ENCODE measurements at regions not wholly inside any gene's neighbourhood (a gene's known extent, or its start where the extent isn't known, plus 50 kb on each side); places are given as distances from the start of the nearest gene placed in this dataset.

GRCh38 chr12:46509135-46509534 lies 136.6 kb upstream of the SLC38A2 start:
- H3K9me3 ChIP-seq (ENCODE audit: control insufficient read depth, low read length) = peaks cover 30% of the 10 kb centered on the region
- whole genome bisulfite sequencing = no CpG with 5 or more reads among the region's 1 CpG
- H4K8ac ChIP-seq (ENCODE audit: low read length) = no peak overlapping the region
- no peak overlapping the region for H3K4me3 ChIP-seq (ENCODE audit: insufficient read depth in 1 of 2, low read depth in 1 of 2, low read length in 2 of 2)
- no peak overlapping the region for H3K18ac ChIP-seq (ENCODE audit: low read depth in 1 of 2, low read length in 2 of 2)
- H3K27ac ChIP-seq (ENCODE audit: low read length, poor library complexity, severe bottlenecking) = no peak overlapping the region
- no peak overlapping the region for H3K4me2 ChIP-seq (ENCODE audit: low read length, poor library complexity, severe bottlenecking)
- H2BK120ac ChIP-seq (ENCODE audit: low read depth, low read length) = no peak overlapping the region
- H3K27me3 ChIP-seq (ENCODE audit: control insufficient read depth in 1 of 2, insufficient read depth in 1 of 2, low read length in 2 of 2) = no peaks in the 10 kb centered on the region
- no peaks in the 10 kb centered on the region for H3K36me3 ChIP-seq (ENCODE audit: control insufficient read depth in 1 of 2, insufficient read depth in 2 of 2, low read depth in 1 of 2, low read length in 2 of 2)
- H2BK5ac ChIP-seq (ENCODE audit: low read depth, low read length, poor library complexity, severe bottlenecking) = no peak overlapping the region
- H2AFZ ChIP-seq (ENCODE audit: low read depth, low read length) = no peak overlapping the region
- no peak overlapping the region for H3K9ac ChIP-seq (ENCODE audit: low read length)
- no peak overlapping the region for H2BK12ac ChIP-seq (ENCODE audit: low read length in 2 of 2)
- no peak overlapping the region for H3K23ac ChIP-seq (ENCODE audit: low read length in 2 of 2)
- no peak overlapping the region for H4K91ac ChIP-seq (ENCODE audit: low read length)
- no peak overlapping the region for H3K14ac ChIP-seq (ENCODE audit: low read length in 2 of 2)
- H2AK5ac ChIP-seq (ENCODE audit: low read length, severe bottlenecking) = no peak overlapping the region
- no peak overlapping the region for H2BK15ac ChIP-seq (ENCODE audit: low read depth, poor library complexity, severe bottlenecking)
- DNase-seq = no peak
- H3K79me1 ChIP-seq (replicated peaks; ENCODE audit: low read length, poor library complexity, severe bottlenecking) = peaks cover 2% of the 10 kb centered on the region
- no peak overlapping the region for H3K4ac ChIP-seq (ENCODE audit: low read depth in 1 of 2, low read length in 2 of 2)
- H3K4me1 ChIP-seq (ENCODE audit: control insufficient read depth, insufficient read depth, low read depth, low read length) = no peaks in the 10 kb centered on the region

- 96% methylated on average over 4 of the region's 6 CpGs for WGBS
- Histone ChIP-seq H2BK5ac (ENCODE audit: low read depth, low read length, poor library complexity, severe bottlenecking) (no peak overlapping the region), H3K23ac (ENCODE audit: low read length in 2 of 2) (no peak overlapping the region)
Observed at GRCh38 chr12:46508651-46509050, 136.1 kb upstream of the SLC38A2 start.

GRCh38 chr12:46507766-46508165 lies 135.2 kb upstream of the SLC38A2 start:
- Histone ChIP-seq H2BK120ac (ENCODE audit: low read depth, low read length) (no peak overlapping the region), H2BK5ac (ENCODE audit: low read depth, low read length, poor library complexity, severe bottlenecking) (no peak overlapping the region), H2AK5ac (ENCODE audit: low read length, severe bottlenecking) (no peak overlapping the region), H4K91ac (ENCODE audit: low read length) (no peak overlapping the region), H3K9me3 (ENCODE audit: control insufficient read depth, low read length) (peaks cover 41% of the 10 kb centered on the region), H3K18ac (ENCODE audit: low read depth in 1 of 2, low read length in 2 of 2) (no peak overlapping the region), H2BK15ac (ENCODE audit: low read depth, poor library complexity, severe bottlenecking) (no peak overlapping the region), H3K4ac (ENCODE audit: low read depth in 1 of 2, low read length in 2 of 2) (no peak overlapping the region), H3K4me3 (ENCODE audit: insufficient read depth in 1 of 2, low read depth in 1 of 2, low read length in 2 of 2) (no peak overlapping the region), H3K9ac (ENCODE audit: low read length) (no peak overlapping the region), H3K14ac (ENCODE audit: low read length in 2 of 2) (no peak overlapping the region), H3K36me3 (ENCODE audit: control insufficient read depth in 1 of 2, insufficient read depth in 2 of 2, low read depth in 1 of 2, low read length in 2 of 2) (no peaks in the 10 kb centered on the region), H3K27ac (ENCODE audit: low read length, poor library complexity, severe bottlenecking) (no peak overlapping the region), H3K4me2 (ENCODE audit: low read length, poor library complexity, severe bottlenecking) (no peak overlapping the region), H2AFZ (ENCODE audit: low read depth, low read length) (no peak overlapping the region), H3K23ac (ENCODE audit: low read length in 2 of 2) (no peak overlapping the region), H3K27me3 (ENCODE audit: control insufficient read depth in 1 of 2, insufficient read depth in 1 of 2, low read length in 2 of 2) (no peaks in the 10 kb centered on the region), H2BK12ac (ENCODE audit: low read length in 2 of 2) (no peak overlapping the region), H4K8ac (ENCODE audit: low read length) (no peak overlapping the region), H3K4me1 (ENCODE audit: control insufficient read depth, insufficient read depth, low read depth, low read length) (no peaks in the 10 kb centered on the region), H3K79me1 (replicated peaks; ENCODE audit: low read length, poor library complexity, severe bottlenecking) (peaks cover 2% of the 10 kb centered on the region)
- DNase-seq = no peak

More at GRCh38 chr12:46508651-46509050, 136.1 kb upstream of the SLC38A2 start:
- Histone ChIP-seq H4K91ac (ENCODE audit: low read length) (no peak overlapping the region), H2BK12ac (ENCODE audit: low read length in 2 of 2) (no peak overlapping the region), H3K79me1 (replicated peaks; ENCODE audit: low read length, poor library complexity, severe bottlenecking) (peaks cover 2% of the 10 kb centered on the region), H2BK120ac (ENCODE audit: low read depth, low read length) (no peak overlapping the region), H3K4me1 (ENCODE audit: control insufficient read depth, insufficient read depth, low read depth, low read length) (no peaks in the 10 kb centered on the region), H4K8ac (ENCODE audit: low read length) (no peak overlapping the region), H3K36me3 (ENCODE audit: control insufficient read depth in 1 of 2, insufficient read depth in 2 of 2, low read depth in 1 of 2, low read length in 2 of 2) (no peaks in the 10 kb centered on the region), H3K9me3 (ENCODE audit: control insufficient read depth, low read length) (peaks cover 32% of the 10 kb centered on the region), H3K4me2 (ENCODE audit: low read length, poor library complexity, severe bottlenecking) (no peak overlapping the region), H3K18ac (ENCODE audit: low read depth in 1 of 2, low read length in 2 of 2) (no peak overlapping the region), H2AFZ (ENCODE audit: low read depth, low read length) (no peak overlapping the region), H3K27me3 (ENCODE audit: control insufficient read depth in 1 of 2, insufficient read depth in 1 of 2, low read length in 2 of 2) (no peaks in the 10 kb centered on the region), H2AK5ac (ENCODE audit: low read length, severe bottlenecking) (no peak overlapping the region), H3K27ac (ENCODE audit: low read length, poor library complexity, severe bottlenecking) (no peak overlapping the region), H3K4ac (ENCODE audit: low read depth in 1 of 2, low read length in 2 of 2) (no peak overlapping the region), H2BK15ac (ENCODE audit: low read depth, poor library complexity, severe bottlenecking) (no peak overlapping the region), H3K14ac (ENCODE audit: low read length in 2 of 2) (no peak overlapping the region), H3K9ac (ENCODE audit: low read length) (no peak overlapping the region), H3K4me3 (ENCODE audit: insufficient read depth in 1 of 2, low read depth in 1 of 2, low read length in 2 of 2) (no peak overlapping the region)
- DNase-seq = no peak

- H3K4me2 ChIP-seq (ENCODE audit: low read length, poor library complexity, severe bottlenecking) = no peak overlapping the region
- no peak overlapping the region for H2BK15ac ChIP-seq (ENCODE audit: low read depth, poor library complexity, severe bottlenecking)
- peak overlapping the region; percentile 28 for H4K8ac ChIP-seq (ENCODE audit: low read length)
- no peak overlapping the region for H2AK5ac ChIP-seq (ENCODE audit: low read length, severe bottlenecking)
- H3K36me3 ChIP-seq (ENCODE audit: control insufficient read depth in 1 of 2, insufficient read depth in 2 of 2, low read depth in 1 of 2, low read length in 2 of 2) = no peaks in the 10 kb centered on the region
- no peak overlapping the region for H3K4me3 ChIP-seq (ENCODE audit: insufficient read depth in 1 of 2, low read depth in 1 of 2, low read length in 2 of 2)
- H3K23ac ChIP-seq (ENCODE audit: low read length in 2 of 2) = no peak overlapping the region
- no peak overlapping the region for H2BK12ac ChIP-seq (ENCODE audit: low read length in 2 of 2)
- H3K27me3 ChIP-seq (ENCODE audit: control insufficient read depth in 1 of 2, insufficient read depth in 1 of 2, low read length in 2 of 2) = no peaks in the 10 kb centered on the region
- H3K27ac ChIP-seq (ENCODE audit: low read length, poor library complexity, severe bottlenecking) = no peak overlapping the region
- no peak overlapping the region for H2AFZ ChIP-seq (ENCODE audit: low read depth, low read length)
- no peak for DNase-seq
- H2BK120ac ChIP-seq (ENCODE audit: low read depth, low read length) = no peak overlapping the region
- H3K4ac ChIP-seq (ENCODE audit: low read depth in 1 of 2, low read length in 2 of 2) = no peak overlapping the region
- peak overlapping the region; percentile 39 for H4K91ac ChIP-seq (ENCODE audit: low read length)
- 93% methylated on average over 1 of the region's 1 CpG for WGBS
- H3K4me1 ChIP-seq (ENCODE audit: control insufficient read depth, insufficient read depth, low read depth, low read length) = no peaks in the 10 kb centered on the region
- no peak overlapping the region for H3K9ac ChIP-seq (ENCODE audit: low read length)
- no peak overlapping the region for H3K18ac ChIP-seq (ENCODE audit: low read depth in 1 of 2, low read length in 2 of 2)
- H3K79me1 ChIP-seq (replicated peaks; ENCODE audit: low read length, poor library complexity, severe bottlenecking) = peaks cover 2% of the 10 kb centered on the region
- no peak overlapping the region for H3K14ac ChIP-seq (ENCODE audit: low read length in 2 of 2)
- no peak overlapping the region for H2BK5ac ChIP-seq (ENCODE audit: low read depth, low read length, poor library complexity, severe bottlenecking)
- H3K9me3 ChIP-seq (ENCODE audit: control insufficient read depth, low read length) = peaks cover 42% of the 10 kb centered on the region
Observed at GRCh38 chr12:46506961-46507360, 134.4 kb upstream of the SLC38A2 start.
